PC-9 (cell line): ENCODE measurements at regions not wholly inside any gene's neighbourhood (a gene's known extent, or its start where the extent isn't known, plus 50 kb on each side); places are given as distances from the start of the nearest gene placed in this dataset.

Source experiments
- BruUV-seq: library from RNA; stranded (reverse); fragments of 400-500 nt; replicated peaks from 2 replicates; lab custom pipeline; 2021; lab: Mats Ljungman, UMichigan
- CTCF ChIA-PET: fragments of 300-600 bp; sonication (Branson Sonifier 250); formaldehyde crosslinking; loops from one replicate; lab custom pipeline; 2022; ENCODE audit warnings: antibody characterized with exemption; lab: Charles Lee
- POLR2A ChIA-PET: fragments of 300-600 bp; sonication (Branson Sonifier 250); formaldehyde crosslinking; loops from one replicate; lab custom pipeline; 2022; ENCODE audit warnings: antibody characterized with exemption; ENCODE audit not compliant: unreplicated experiment; lab: Charles Lee
- DNase-seq, 2 experiments: peaks; one replicate each; pipeline versions ENCODE4 v3.0.0 to v3.0.0-alpha.2; 2015 to 2022; ENCODE audit warnings: mixed read lengths in 1 of 2
- H2AFZ ChIP-seq: fragments of 200-600 bp; sonication (generic); 2 replicates; pipeline ENCODE4 v1.8.1; 2017; ENCODE audit warnings: antibody characterized with exemption
- H3F3A ChIP-seq: fragments of 200-600 bp; sonication (generic); 2 replicates; pipeline ENCODE4 v1.8.1; 2017; ENCODE audit warnings: antibody characterized with exemption, mild to moderate bottlenecking, low read depth; ENCODE audit not compliant: insufficient read depth
- H3K27ac ChIP-seq: fragments of 200-600 bp; sonication (generic); 2 replicates; pipeline ENCODE4 v1.6.1; 2016; ENCODE audit warnings: mixed run types
- H3K27me3 ChIP-seq: fragments of 200-600 bp; sonication (generic); 2 replicates; pipeline ENCODE4 v1.6.1; 2016; ENCODE audit warnings: low read depth, mixed run types; ENCODE audit not compliant: insufficient read depth
- H3K36me3 ChIP-seq: fragments of 200-600 bp; sonication (generic); 2 replicates; pipeline ENCODE4 v1.6.1; 2016; ENCODE audit warnings: low read depth, mixed run types
- H3K4me1 ChIP-seq: fragments of 200-600 bp; sonication (generic); replicated peaks from 2 replicates; pipeline ENCODE4 v1.6.1; 2016; ENCODE audit warnings: mixed run types; ENCODE audit not compliant: insufficient read depth
- H3K4me2 ChIP-seq: fragments of 200-600 bp; sonication (generic); 2 replicates; pipeline ENCODE4 v1.6.1; 2017; ENCODE audit warnings: mixed run types
- H3K4me3 ChIP-seq: fragments of 200-600 bp; sonication (generic); 2 replicates; pipeline ENCODE4 v1.6.1; 2016; ENCODE audit warnings: mixed run types
- H3K79me2 ChIP-seq: fragments of 200-600 bp; sonication (generic); 2 replicates; pipeline ENCODE4 v1.6.1; 2017; ENCODE audit warnings: low read depth, mixed run types
- H3K9me2 ChIP-seq: fragments of 200-600 bp; sonication (generic); 2 replicates; pipeline ENCODE4 v1.8.1; 2017; ENCODE audit warnings: mild to moderate bottlenecking; ENCODE audit not compliant: insufficient read depth
- H3K9me3 ChIP-seq: fragments of 200-600 bp; sonication (generic); 2 replicates; pipeline ENCODE4 v1.8.1; 2016; ENCODE audit warnings: low read depth; ENCODE audit not compliant: insufficient read depth
- H4K20me1 ChIP-seq: fragments of 200-600 bp; sonication (generic); 2 replicates; pipeline ENCODE4 v1.8.1; 2017; ENCODE audit not compliant: insufficient read depth
- EZH2 ChIP-seq: fragments of 200-600 bp; sonication (generic); IDR thresholded peaks from 2 replicates; pipeline ENCODE4 v1.8.0; 2017; ENCODE audit warnings: antibody characterized with exemption, low read depth
- intact Hi-C: fragments of 100-400 bp; cut with micrococcal nuclease; formaldehyde crosslinking; loops from one replicate; pipeline ENCODE4 v1.10.0; 2022; ENCODE audit not compliant: unreplicated experiment
- TF ChIP-seq, protein P1 (sequence below): fragments of 200-600 bp; sonication (generic); conservative IDR thresholded peaks from 2 replicates; pipeline ENCODE4 v1.6.1; 2017; ENCODE audit warnings: mixed run types, antibody characterized with exemption, mild to moderate bottlenecking, moderate library complexity

DNA sequence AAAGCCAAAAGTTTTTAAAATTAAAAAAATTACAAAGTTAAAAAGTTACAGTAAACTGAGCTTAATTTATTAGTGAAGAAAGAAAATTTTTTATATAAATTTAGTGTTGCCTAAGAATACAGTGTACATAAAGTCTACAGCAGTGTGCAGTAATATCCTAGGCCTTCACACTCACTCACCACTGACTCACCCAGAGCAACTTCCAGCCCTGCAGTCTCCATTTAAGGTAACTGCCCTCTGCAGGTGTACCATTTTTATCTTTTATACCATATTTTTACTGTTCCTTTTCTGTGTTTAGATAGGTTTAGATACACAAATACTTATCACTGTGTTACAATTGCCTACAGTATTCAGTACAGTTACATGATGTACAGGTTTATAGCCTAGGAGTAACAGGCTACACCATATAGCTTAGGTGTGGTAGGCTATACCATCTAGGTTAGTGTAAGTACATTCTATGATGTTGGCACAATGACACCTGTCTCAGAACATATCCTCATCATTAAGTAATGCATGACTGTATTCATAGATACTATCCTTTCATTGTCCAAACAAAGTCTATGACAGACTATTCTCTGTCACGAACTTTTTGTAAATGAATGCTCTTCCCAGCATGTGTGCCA lies 78.6 kb upstream of the PBX1 start:
- DNase-seq: no peak
- POLR2A ChIA-PET: no interaction called here
- BruUV-seq: no TSS peak

DNA sequence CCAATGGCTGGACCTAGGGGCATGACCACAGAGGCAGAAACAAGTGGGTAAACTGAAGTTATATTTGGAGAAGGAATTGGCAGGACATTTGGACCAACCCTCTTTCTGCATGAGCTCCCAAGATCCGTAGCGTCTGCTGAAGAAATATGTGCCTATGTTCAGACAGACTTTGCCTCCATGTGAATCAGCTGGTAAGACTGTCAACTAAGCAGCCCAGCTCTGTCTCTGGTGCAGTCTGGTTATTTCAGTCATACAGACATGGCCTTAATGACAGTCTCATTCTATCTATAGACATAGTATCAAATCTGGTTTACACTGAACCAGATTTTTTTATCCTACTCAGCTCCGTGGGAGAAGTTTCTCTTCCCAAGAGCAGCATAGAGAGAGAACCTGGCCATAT lies 63.1 kb upstream of the PBX1 start:
- H3K4me3 ChIP-seq: no peak overlapping the region
- H3K79me2 ChIP-seq: no peaks in the 10 kb centered on the region
- H3K9me3 ChIP-seq: no peaks in the 10 kb centered on the region
- H3K4me2 ChIP-seq: no peak overlapping the region
- TF ChIP-seq EZH2: no peak
- TF ChIP-seq, protein P1, sequence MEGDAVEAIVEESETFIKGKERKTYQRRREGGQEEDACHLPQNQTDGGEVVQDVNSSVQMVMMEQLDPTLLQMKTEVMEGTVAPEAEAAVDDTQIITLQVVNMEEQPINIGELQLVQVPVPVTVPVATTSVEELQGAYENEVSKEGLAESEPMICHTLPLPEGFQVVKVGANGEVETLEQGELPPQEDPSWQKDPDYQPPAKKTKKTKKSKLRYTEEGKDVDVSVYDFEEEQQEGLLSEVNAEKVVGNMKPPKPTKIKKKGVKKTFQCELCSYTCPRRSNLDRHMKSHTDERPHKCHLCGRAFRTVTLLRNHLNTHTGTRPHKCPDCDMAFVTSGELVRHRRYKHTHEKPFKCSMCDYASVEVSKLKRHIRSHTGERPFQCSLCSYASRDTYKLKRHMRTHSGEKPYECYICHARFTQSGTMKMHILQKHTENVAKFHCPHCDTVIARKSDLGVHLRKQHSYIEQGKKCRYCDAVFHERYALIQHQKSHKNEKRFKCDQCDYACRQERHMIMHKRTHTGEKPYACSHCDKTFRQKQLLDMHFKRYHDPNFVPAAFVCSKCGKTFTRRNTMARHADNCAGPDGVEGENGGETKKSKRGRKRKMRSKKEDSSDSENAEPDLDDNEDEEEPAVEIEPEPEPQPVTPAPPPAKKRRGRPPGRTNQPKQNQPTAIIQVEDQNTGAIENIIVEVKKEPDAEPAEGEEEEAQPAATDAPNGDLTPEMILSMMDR: no peak
- H3F3A ChIP-seq: no peaks in the 10 kb centered on the region
- no peak overlapping the region for H3K27ac ChIP-seq
- H3K9me2 ChIP-seq: no peaks in the 10 kb centered on the region
- CTCF ChIA-PET: no interaction called here
- no peak for DNase-seq
- BruUV-seq: no TSS peak
- H2AFZ ChIP-seq: no peak overlapping the region
- H3K4me1 ChIP-seq: no peaks in the 10 kb centered on the region
- intact Hi-C loops: no loop called here
- no peaks in the 10 kb centered on the region for H3K36me3 ChIP-seq
- H4K20me1 ChIP-seq: no peaks in the 10 kb centered on the region
- H3K27me3 ChIP-seq: no peaks in the 10 kb centered on the region
- POLR2A ChIA-PET: no interaction called here

More for the DNA sequence above, 78.6 kb upstream of the PBX1 start:
- H3K9me2 ChIP-seq: no peaks in the 10 kb centered on the region; the same call in 1 of the 2 replicates
- no peaks in the 10 kb centered on the region; the same call in 1 of the 2 replicates for H3F3A ChIP-seq
- H3K27ac ChIP-seq: no peak overlapping the region
- H4K20me1 ChIP-seq: no peaks in the 10 kb centered on the region
- intact Hi-C loops: no loop called here
- no peaks in the 10 kb centered on the region for H3K36me3 ChIP-seq
- H3K27me3 ChIP-seq: no peaks in the 10 kb centered on the region
- no peaks in the 10 kb centered on the region for H3K79me2 ChIP-seq
- no peaks in the 10 kb centered on the region for H3K9me3 ChIP-seq
- no peak overlapping the region for H3K4me2 ChIP-seq
- CTCF ChIA-PET: no interaction called here
- no peak for TF ChIP-seq EZH2
- TF ChIP-seq, protein P1: no peak
- H3K4me3 ChIP-seq: no peak overlapping the region
- no peaks in the 10 kb centered on the region for H3K4me1 ChIP-seq
- H2AFZ ChIP-seq: no peak overlapping the region

DNA sequence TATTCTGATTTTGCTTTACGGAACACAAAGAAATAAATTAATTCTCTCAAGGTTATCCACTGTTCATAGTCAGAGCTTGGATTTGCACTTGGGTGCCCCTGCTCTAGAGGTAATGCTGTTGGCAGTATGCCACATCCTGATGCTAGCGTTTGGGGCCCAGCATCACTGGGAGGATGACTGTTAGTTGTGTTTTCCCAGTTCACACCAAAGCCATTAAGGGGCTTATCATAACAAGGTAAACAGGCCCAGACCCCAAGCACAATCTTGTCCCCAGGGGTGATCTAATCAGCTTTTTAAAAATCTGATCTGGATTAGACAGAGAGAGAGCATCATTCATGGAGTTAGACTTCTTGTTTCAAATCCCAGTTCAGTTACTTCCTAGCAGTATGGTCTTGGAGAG lies 60.2 kb upstream of the PBX1 start:
- no peak for TF ChIP-seq EZH2
- TF ChIP-seq, protein P1: no peak

More for the DNA sequence above, 60.2 kb upstream of the PBX1 start:
- BruUV-seq: no TSS peak
- Histone ChIP-seq H2AFZ (no peak overlapping the region), H3K4me1 (no peaks in the 10 kb centered on the region), H3F3A (no peaks in the 10 kb centered on the region), H3K9me3 (no peaks in the 10 kb centered on the region), H3K4me2 (no peak overlapping the region), H3K79me2 (no peaks in the 10 kb centered on the region), H3K27me3 (no peaks in the 10 kb centered on the region), H3K4me3 (no peak overlapping the region), H3K27ac (no peak overlapping the region), H3K36me3 (no peaks in the 10 kb centered on the region), H4K20me1 (no peaks in the 10 kb centered on the region), H3K9me2 (no peaks in the 10 kb centered on the region)
- POLR2A ChIA-PET: no interaction called here
- no peak for DNase-seq
- CTCF ChIA-PET: interaction anchor here (0.6 kb wide), 1 partner anchor 166 kb away, joined by 3 read pairs; no protein-coding TSS in a partner anchor
- intact Hi-C loops: no loop called here
